Panc1 (cell line): ENCODE measurements at regions not wholly inside any gene's neighbourhood (a gene's known extent, or its start where the extent isn't known, plus 50 kb on each side); places are given as distances from the start of the nearest gene placed in this dataset.

Experiments
- ATAC-seq: fragments of 200-7000 bp; cut with Tn5 transposase; 2 replicates; pipeline ENCODE4 v1.9.1; 2020; ENCODE audit warnings: mild to moderate bottlenecking, moderate library complexity
- BruUV-seq: library from RNA; stranded (reverse); fragments of 400-500 nt; replicated peaks from 2 replicates; lab custom pipeline; 2021; lab: Mats Ljungman, UMichigan
- CTCF ChIA-PET: fragments of 300-600 bp; sonication (Branson Sonifier 250); formaldehyde crosslinking; loops from one replicate; lab custom pipeline; 2022; ENCODE audit warnings: antibody characterized with exemption; lab: Charles Lee
- POLR2A ChIA-PET: fragments of 300-600 bp; sonication (Branson Sonifier 250); formaldehyde crosslinking; loops from one replicate; lab custom pipeline; 2022; ENCODE audit warnings: antibody characterized with exemption; lab: Charles Lee
- DNase-seq: peaks from one replicate; pipeline ENCODE4 v3.0.0-alpha.2; 2010; ENCODE audit warnings: low read depth, low spot score
- H3K27ac ChIP-seq: 2 replicates; pipeline ENCODE4 v1.5.1; 2011; ENCODE audit warnings: mild to moderate bottlenecking, low read length, inconsistent platforms
- H3K27me3 ChIP-seq: fragments of 200-500 bp; sonication (Bioruptor generic); 2 replicates; pipeline ENCODE4 v1.6.0; 2014; ENCODE audit warnings: low read length, inconsistent platforms; ENCODE audit not compliant: control insufficient read depth, insufficient read depth
- H3K36me3 ChIP-seq: fragments of 200-500 bp; sonication (Bioruptor generic); 2 replicates; pipeline ENCODE4 v1.5.1; 2014; ENCODE audit warnings: inconsistent platforms, mild to moderate bottlenecking, low read length, moderate library complexity; ENCODE audit not compliant: control insufficient read depth, insufficient read depth
- H3K4me1 ChIP-seq: 2 replicates; pipeline ENCODE4 v1.5.1; 2011; ENCODE audit warnings: inconsistent platforms, mild to moderate bottlenecking, low read length, moderate library complexity; ENCODE audit not compliant: control insufficient read depth, insufficient read depth
- H3K4me3 ChIP-seq, 2 experiments: 2 replicates each; pipeline ENCODE4 v1.5.1; 2011 to 2012; ENCODE audit warnings: low read depth in 2 of 2, low read length in 2 of 2, mild to moderate bottlenecking in 2 of 2, inconsistent platforms in 1 of 2, moderate library complexity in 1 of 2
- H3K9me3 ChIP-seq: fragments of 200-500 bp; sonication (Bioruptor generic); 2 replicates; pipeline ENCODE4 v1.5.1; 2014; ENCODE audit warnings: low read depth, mild to moderate bottlenecking, inconsistent platforms, low read length, moderate library complexity; ENCODE audit not compliant: control insufficient read depth, insufficient read depth
- CTCF ChIP-seq: fragments of 450-650 bp; IDR thresholded peaks from 2 replicates; pipeline ENCODE4 v1.5.1; 2017; ENCODE audit warnings: mild to moderate bottlenecking
- POLR2AphosphoS5 ChIP-seq: IDR thresholded peaks from 2 replicates; pipeline ENCODE4 v1.6.1; 2012; ENCODE audit warnings: mild to moderate bottlenecking, low read depth, low read length, moderate library complexity
- REST ChIP-seq, 2 experiments: IDR thresholded peaks; 2 replicates each; pipeline ENCODE4 v1.6.1; 2011 to 2012; ENCODE audit warnings: low read depth in 2 of 2, control low read depth in 1 of 2, low read length in 1 of 2, mild to moderate bottlenecking in 1 of 2, moderate library complexity in 1 of 2; ENCODE audit not compliant: insufficient read depth in 1 of 2
- SIN3A ChIP-seq: IDR thresholded peaks from 2 replicates; pipeline ENCODE4 v1.6.1; 2012; ENCODE audit warnings: low read depth, mild to moderate bottlenecking, low read length, moderate library complexity, borderline replicate concordance; ENCODE audit not compliant: insufficient read depth
- TCF7L2 ChIP-seq: IDR thresholded peaks from 2 replicates; pipeline ENCODE4 v1.6.1; 2011; ENCODE audit warnings: mild to moderate bottlenecking, low read depth, low read length, inconsistent platforms
- in situ Hi-C: cut with HindIII; loops from 2 replicates; pipeline ENCODE4 v1.10.0; 2016; ENCODE audit warnings: low sequenced_read_pairs, low pct_unique_long_range_greater_than_20kb
- intact Hi-C: fragments of 100-400 bp; cut with micrococcal nuclease; formaldehyde crosslinking; loops from one replicate; pipeline ENCODE4 v1.10.0; 2022; ENCODE audit not compliant: unreplicated experiment

GRCh38 chr7:79953130-79953529, 181.5 kb upstream of the GNAI1 start:
- H3K9me3 ChIP-seq = no peaks in the 10 kb centered on the region
- H3K4me3 ChIP-seq = no peak overlapping the region
- intact Hi-C loops = no loop called here
- no peak for ATAC-seq
- no peak overlapping the region for H3K27ac ChIP-seq
- H3K27me3 ChIP-seq = no peaks in the 10 kb centered on the region
- H3K4me1 ChIP-seq = no peaks in the 10 kb centered on the region
- ChIA-PET POLR2A (no interaction called here), CTCF (no interaction called here)
- in situ Hi-C loops = no loop called here
- no peaks in the 10 kb centered on the region for H3K36me3 ChIP-seq
- TF ChIP-seq POLR2AphosphoS5 (no peak), SIN3A (no peak), CTCF (no peak), REST (IDR thresholded peaks at IDR 0.05; ENCODE audit: insufficient read depth in 1 of 2, low read depth in 2 of 2, low read length in 1 of 2) (no peak), TCF7L2 (no peak)
- BruUV-seq = no TSS peak
- no peak for DNase-seq

DNA sequence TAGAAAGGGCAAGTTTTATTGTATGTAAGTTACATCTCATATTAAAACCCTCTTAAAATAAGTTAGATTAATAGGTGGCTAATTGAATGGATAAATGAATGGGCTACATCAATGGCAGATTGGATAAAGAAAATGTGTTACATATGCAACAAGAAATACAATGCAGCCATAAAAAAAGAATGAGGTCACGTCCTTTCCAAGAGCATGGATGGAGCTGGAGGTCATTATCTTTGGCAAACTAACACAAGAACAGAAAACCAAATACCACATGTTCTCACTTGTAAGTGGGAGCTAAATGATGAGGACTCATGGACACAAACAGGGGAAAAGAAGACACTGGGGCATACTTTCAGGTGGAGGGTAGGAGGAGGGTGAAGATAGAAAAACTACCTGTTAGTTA, 182.2 kb upstream of the GNAI1 start:
- Histone ChIP-seq H3K27me3 (no peaks in the 10 kb centered on the region), H3K9me3 (no peaks in the 10 kb centered on the region), H3K27ac (no peak overlapping the region), H3K36me3 (no peaks in the 10 kb centered on the region), H3K4me3 (no peak overlapping the region), H3K4me1 (no peaks in the 10 kb centered on the region)
- in situ Hi-C loops (no loop called here), intact Hi-C loops (no loop called here)
- POLR2A ChIA-PET = no interaction called here
- no peak for DNase-seq
- TF ChIP-seq TCF7L2 (no peak), SIN3A (no peak), POLR2AphosphoS5 (no peak), REST (IDR thresholded peaks at IDR 0.05; ENCODE audit: insufficient read depth in 1 of 2, low read depth in 2 of 2, low read length in 1 of 2) (no peak), CTCF (no peak)
- CTCF ChIA-PET = no interaction called here
- no peak for ATAC-seq
- no TSS peak for BruUV-seq
